C4-2B (cell line): ENCODE measurements at regions not wholly inside any gene's neighbourhood (a gene's known extent, or its start where the extent isn't known, plus 50 kb on each side); places are given as distances from the start of the nearest gene placed in this dataset.

Source experiments
- ZFX ChIP-seq: fragments of 450-650 bp; IDR thresholded peaks from 2 replicates; pipeline ENCODE4 v1.6.1; 2017
- TF ChIP-seq, protein P1 (sequence below): fragments of 450-650 bp; conservative IDR thresholded peaks from 2 replicates; pipeline ENCODE4 v1.5.1; 2017; ENCODE audit warnings: mild to moderate bottlenecking

GRCh38 chr16:17970157-17970765 is 366.3 kb downstream of the NPIPA8 start:
- TF ChIP-seq, protein P1, sequence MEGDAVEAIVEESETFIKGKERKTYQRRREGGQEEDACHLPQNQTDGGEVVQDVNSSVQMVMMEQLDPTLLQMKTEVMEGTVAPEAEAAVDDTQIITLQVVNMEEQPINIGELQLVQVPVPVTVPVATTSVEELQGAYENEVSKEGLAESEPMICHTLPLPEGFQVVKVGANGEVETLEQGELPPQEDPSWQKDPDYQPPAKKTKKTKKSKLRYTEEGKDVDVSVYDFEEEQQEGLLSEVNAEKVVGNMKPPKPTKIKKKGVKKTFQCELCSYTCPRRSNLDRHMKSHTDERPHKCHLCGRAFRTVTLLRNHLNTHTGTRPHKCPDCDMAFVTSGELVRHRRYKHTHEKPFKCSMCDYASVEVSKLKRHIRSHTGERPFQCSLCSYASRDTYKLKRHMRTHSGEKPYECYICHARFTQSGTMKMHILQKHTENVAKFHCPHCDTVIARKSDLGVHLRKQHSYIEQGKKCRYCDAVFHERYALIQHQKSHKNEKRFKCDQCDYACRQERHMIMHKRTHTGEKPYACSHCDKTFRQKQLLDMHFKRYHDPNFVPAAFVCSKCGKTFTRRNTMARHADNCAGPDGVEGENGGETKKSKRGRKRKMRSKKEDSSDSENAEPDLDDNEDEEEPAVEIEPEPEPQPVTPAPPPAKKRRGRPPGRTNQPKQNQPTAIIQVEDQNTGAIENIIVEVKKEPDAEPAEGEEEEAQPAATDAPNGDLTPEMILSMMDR, result no peak
- TF ChIP-seq ZFX, result no peak
